Upper lobe of left lung (tissue), 6 donors: ENCODE measurements at regions not wholly inside any gene's neighbourhood (a gene's known extent, or its start where the extent isn't known, plus 50 kb on each side); places are given as distances from the start of the nearest gene placed in this dataset.

Experiments
- ATAC-seq, 2 donors: fragments of 200-7000 bp; cut with Tn5 transposase; one replicate each; pipeline ENCODE4 v1.9.1; 2022; ENCODE audit warnings: mild to moderate bottlenecking in 2 of 2, moderate library complexity in 2 of 2; ENCODE audit not compliant: low FRiP score in 2 of 2
- DNase-seq, 2 donors: peaks; one replicate each; pipeline ENCODE4 v3.0.0-alpha.2; 2019 to 2020
- H3K27ac ChIP-seq, 4 donors: fragments of 200-600 bp; sonication (generic); one replicate each; pipeline ENCODE4 v1.5.1; 2016 to 2019
- H3K27me3 ChIP-seq, 4 donors: fragments of 200-600 bp; sonication (generic); one replicate each; pipeline ENCODE4 v1.5.1; 2017 to 2019
- H3K36me3 ChIP-seq, 4 donors: fragments of 200-600 bp; sonication (generic); one replicate each; pipeline ENCODE4 v1.5.1; 2016 to 2019
- H3K4me1 ChIP-seq, 4 donors: fragments of 200-600 bp; sonication (generic); one replicate each; pipeline ENCODE4 v1.5.1; 2018 to 2019
- H3K4me3 ChIP-seq, 4 donors: fragments of 200-600 bp; sonication (generic); one replicate each; pipeline ENCODE4 v1.5.1; 2017 to 2019; ENCODE audit warnings: mild to moderate bottlenecking in 2 of 4, moderate library complexity in 1 of 4
- H3K9me3 ChIP-seq, 4 donors: fragments of 200-600 bp; sonication (generic); one replicate each; pipeline ENCODE4 v1.5.1; 2018 to 2019
- CTCF ChIP-seq, 6 experiments: fragments of 450-650 bp in 4 of 6; fragments of 200-600 bp in 2 of 6; sonication (generic) in 2 of 6; IDR thresholded peaks; one replicate each; pipeline ENCODE4 v1.5.1; 2016 to 2019; ENCODE audit warnings: antibody characterized with exemption in 6 of 6
- EP300 ChIP-seq, 4 donors: sonication (generic); formaldehyde crosslinking; IDR thresholded peaks; one replicate each; pipeline ENCODE4 v1.5.1; 2017; ENCODE audit warnings: antibody characterized with exemption in 4 of 4, control low read depth in 2 of 4
- POLR2A ChIP-seq, 4 donors: fragments of 450-650 bp; IDR thresholded peaks; one replicate each; pipeline ENCODE4 v1.5.1; 2016 to 2017; ENCODE audit warnings: antibody characterized with exemption in 4 of 4, mild to moderate bottlenecking in 2 of 4
- POLR2AphosphoS5 ChIP-seq, 2 donors: sonication (generic); formaldehyde crosslinking; IDR thresholded peaks; one replicate each; pipeline ENCODE4 v1.5.1; 2017; ENCODE audit warnings: antibody characterized with exemption in 2 of 2
- WGBS, 2 donors: methylation state at CpG; one replicate each; pipeline ENCODE4 v1.1.5; 2017 to 2018; 5-methylcytosine and 5-hydroxymethylcytosine counted together
- donor health status: DM: no; HTN: no; CAD: no; lungs with moderate emphysema.
- donor health status: DM: no; HTN: yes; CAD: no; lungs with severe emphysema.

DNA sequence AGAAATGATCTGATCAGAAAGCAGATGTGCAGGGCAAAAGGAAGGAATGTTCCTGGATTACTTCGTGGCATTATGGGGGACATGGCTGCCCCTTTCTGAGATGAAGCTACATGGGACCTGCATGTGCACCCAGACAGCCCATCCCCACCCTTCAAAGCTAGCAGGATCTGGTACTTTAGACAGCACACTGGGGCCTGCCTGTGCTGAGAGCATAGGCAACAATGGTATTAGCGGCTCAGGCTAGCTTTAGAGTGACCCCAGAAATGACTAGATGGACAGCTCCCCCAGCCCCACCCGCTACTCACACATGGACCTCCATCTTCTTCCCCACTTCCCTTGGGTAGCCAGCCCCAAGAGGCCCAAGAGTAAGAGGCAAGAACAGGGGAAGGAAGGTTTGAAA, 61.5 kb upstream of the NFE2L2 start:
- no peaks in the 10 kb centered on the region for H3K27me3 ChIP-seq
- H3K4me3 ChIP-seq = no peak overlapping the region
- DNase-seq (no peak), ATAC-seq (no peak)
- TF ChIP-seq CTCF (IDR thresholded peaks at IDR 0.05) = no peak
- no peak for TF ChIP-seq EP300 (IDR thresholded peaks at IDR 0.05)
- TF ChIP-seq POLR2A (IDR thresholded peaks at IDR 0.05) = no peak
- TF ChIP-seq POLR2AphosphoS5 (IDR thresholded peaks at IDR 0.05) = no peak
- 77 to 81% methylated on average over 3 of the region's 3 CpGs for WGBS, 2 donors
- no peaks in the 10 kb centered on the region for H3K9me3 ChIP-seq
- H3K4me1 ChIP-seq = no peaks in the 10 kb centered on the region
- H3K27ac ChIP-seq = no peak overlapping the region
- peaks cover 0 to 9% (median 2%) of the 10 kb centered on the region in 4 donors for H3K36me3 ChIP-seq

GRCh38 chr2:177326591-177326990, 62.1 kb upstream of the NFE2L2 start:
- no peak for ATAC-seq

GRCh38 chr2:177327009-177327408, 62.5 kb upstream of the NFE2L2 start:
- WGBS, 2 donors = 44 to 54% methylated on average over 1 of the region's 1 CpG
- H3K36me3 ChIP-seq = peaks cover 0 to 9% (median 2%) of the 10 kb centered on the region in 4 donors
- peaks cover 0 to 4% (median 0%) of the 10 kb centered on the region in 4 donors for H3K4me1 ChIP-seq
- DNase-seq (no peak), ATAC-seq (no peak)
- no peak overlapping the region for H3K27ac ChIP-seq
- H3K27me3 ChIP-seq = no peaks in the 10 kb centered on the region
- H3K4me3 ChIP-seq = no peak overlapping the region
- TF ChIP-seq EP300 (IDR thresholded peaks at IDR 0.05) (no peak), CTCF (IDR thresholded peaks at IDR 0.05) (no peak), POLR2A (IDR thresholded peaks at IDR 0.05) (no peak), POLR2AphosphoS5 (IDR thresholded peaks at IDR 0.05) (no peak)
- no peaks in the 10 kb centered on the region for H3K9me3 ChIP-seq

More at GRCh38 chr2:177326591-177326990, 62.1 kb upstream of the NFE2L2 start:
- no peaks in the 10 kb centered on the region for H3K4me1 ChIP-seq
- no peaks in the 10 kb centered on the region for H3K9me3 ChIP-seq
- H3K27ac ChIP-seq = no peak overlapping the region
- TF ChIP-seq EP300 (IDR thresholded peaks at IDR 0.05) (no peak), POLR2A (IDR thresholded peaks at IDR 0.05) (no peak), CTCF (IDR thresholded peaks at IDR 0.05) (no peak), POLR2AphosphoS5 (IDR thresholded peaks at IDR 0.05) (no peak)
- DNase-seq = no peak
- H3K36me3 ChIP-seq = peaks cover 0 to 9% (median 2%) of the 10 kb centered on the region in 4 donors
- no peaks in the 10 kb centered on the region for H3K27me3 ChIP-seq
- no peak overlapping the region for H3K4me3 ChIP-seq

DNA sequence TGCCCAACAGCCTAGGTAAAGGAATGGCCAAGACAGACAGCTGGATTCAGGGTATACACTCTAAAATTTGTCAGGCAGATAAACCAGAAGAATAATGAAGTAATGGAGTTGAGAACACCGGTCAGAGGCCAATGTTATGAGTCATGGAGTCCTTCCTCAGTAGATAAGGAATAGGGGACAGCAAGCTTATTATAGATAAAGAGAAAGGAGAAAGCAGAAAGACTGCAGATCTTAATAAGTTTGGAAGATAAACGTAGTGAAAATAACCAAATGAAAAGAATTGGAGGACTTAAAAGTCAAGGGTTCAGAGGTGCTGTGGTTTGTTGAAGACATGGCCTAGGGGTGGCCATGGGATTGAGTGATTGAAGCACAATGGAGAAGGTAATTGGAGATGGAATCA, 63.5 kb upstream of the NFE2L2 start:
- H3K27ac ChIP-seq = no peak overlapping the region
- DNase-seq = no peak
- no peaks in the 10 kb centered on the region for H3K9me3 ChIP-seq
- TF ChIP-seq POLR2A (IDR thresholded peaks at IDR 0.05) (no peak), POLR2AphosphoS5 (IDR thresholded peaks at IDR 0.05) (no peak), EP300 (IDR thresholded peaks at IDR 0.05) (no peak), CTCF (IDR thresholded peaks at IDR 0.05) (no peak)
- no peaks in the 10 kb centered on the region for H3K27me3 ChIP-seq
- H3K4me3 ChIP-seq = no peak overlapping the region
- no peaks in the 10 kb centered on the region for H3K36me3 ChIP-seq
- peaks cover 0 to 7% (median 0%) of the 10 kb centered on the region in 4 donors for H3K4me1 ChIP-seq
- WGBS, 2 donors = 84 to 85% methylated on average over 2 of the region's 2 CpGs
- ATAC-seq = no peak

DNA sequence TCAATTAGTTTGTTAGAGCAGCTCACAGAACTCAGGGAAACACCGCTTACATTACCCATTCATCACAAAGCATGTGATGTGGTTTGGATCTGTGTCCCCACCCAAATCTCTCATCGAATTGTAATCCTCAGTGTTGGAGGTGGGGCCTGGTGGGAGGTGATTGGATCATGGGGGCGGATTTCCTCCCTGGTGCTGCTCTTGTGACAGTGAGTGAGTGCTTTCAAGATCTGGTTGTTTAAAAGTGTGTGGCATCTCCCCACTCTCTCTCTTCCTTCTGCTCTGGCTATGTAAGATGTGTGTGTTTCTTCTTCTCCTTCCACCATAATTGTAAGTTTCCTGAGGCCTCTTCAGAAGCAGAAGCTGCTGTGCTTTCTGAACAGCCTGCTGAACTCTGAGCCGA, 63.5 kb upstream of the AGPS start:
- TF ChIP-seq POLR2AphosphoS5 (IDR thresholded peaks at IDR 0.05) (no peak), EP300 (IDR thresholded peaks at IDR 0.05) (no peak), POLR2A (IDR thresholded peaks at IDR 0.05) (no peak), CTCF (IDR thresholded peaks at IDR 0.05) (no peak)
- H3K27me3 ChIP-seq = no peaks in the 10 kb centered on the region
- ATAC-seq (no peak), DNase-seq (no peak)
- peaks cover 0 to 7% (median 0%) of the 10 kb centered on the region in 4 donors for H3K4me1 ChIP-seq
- no peak overlapping the region for H3K4me3 ChIP-seq
- no peaks in the 10 kb centered on the region for H3K9me3 ChIP-seq
- no peaks in the 10 kb centered on the region for H3K36me3 ChIP-seq
- H3K27ac ChIP-seq = no peak overlapping the region
- WGBS, 2 donors = 78 to 84% methylated on average over 4 of the region's 4 CpGs
